GM18519 (cell line): ENCODE measurements at regions not wholly inside any gene's neighbourhood (a gene's known extent, or its start where the extent isn't known, plus 50 kb on each side); places are given as distances from the start of the nearest gene placed in this dataset.
A peak's percentile ranks its signal among the peaks of the same experiment; 100 is the strongest.

ENCODE experiments used
- ATAC-seq: cut with Tn5 transposase; IDR thresholded peaks from one replicate; pipeline ENCODE4 v1.9.1; 2021; ENCODE audit warnings: mild to moderate bottlenecking, moderate library complexity; ENCODE audit not compliant: unreplicated experiment, low FRiP score

DNA sequence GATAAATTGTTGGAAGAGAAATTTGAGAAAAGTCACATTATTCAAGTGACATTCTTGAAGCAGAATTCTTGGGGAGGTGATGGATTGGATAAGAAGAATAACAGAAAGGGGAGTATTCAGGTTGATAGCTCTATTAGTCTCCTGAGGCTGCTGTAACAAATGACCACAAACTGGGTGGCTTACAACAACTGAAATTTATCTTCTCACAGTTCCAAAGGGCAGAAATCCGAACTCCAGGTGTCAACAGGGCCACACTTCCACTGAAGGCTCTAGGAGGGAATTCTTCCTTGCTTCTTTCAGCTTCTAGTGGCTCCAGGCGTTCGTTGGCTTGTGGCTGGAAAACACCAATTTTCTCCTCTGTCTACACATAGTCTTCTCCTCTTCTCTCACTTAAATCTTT is 99.8 kb downstream of the TES start:
- ATAC-seq: no peak

DNA sequence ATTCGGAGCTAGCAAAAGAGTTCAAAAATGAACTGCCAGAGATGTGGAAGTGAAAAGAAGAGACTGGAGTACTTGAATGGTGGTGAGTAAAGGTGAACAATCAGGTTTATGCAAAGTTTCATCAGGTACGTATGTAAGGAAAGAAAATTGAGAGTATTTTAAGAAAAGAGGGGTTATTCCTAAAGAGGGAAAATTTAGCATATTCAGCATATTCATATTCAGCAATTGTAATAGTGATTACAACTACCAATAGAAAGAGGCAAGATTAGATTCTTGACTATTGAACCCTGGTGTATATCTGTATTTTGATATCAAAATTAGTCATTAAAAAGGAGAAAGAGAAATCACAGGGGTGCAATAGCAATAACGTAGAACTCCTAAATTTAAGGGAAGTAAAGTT is 100.9 kb downstream of the TES start:
- ATAC-seq: no peak

DNA sequence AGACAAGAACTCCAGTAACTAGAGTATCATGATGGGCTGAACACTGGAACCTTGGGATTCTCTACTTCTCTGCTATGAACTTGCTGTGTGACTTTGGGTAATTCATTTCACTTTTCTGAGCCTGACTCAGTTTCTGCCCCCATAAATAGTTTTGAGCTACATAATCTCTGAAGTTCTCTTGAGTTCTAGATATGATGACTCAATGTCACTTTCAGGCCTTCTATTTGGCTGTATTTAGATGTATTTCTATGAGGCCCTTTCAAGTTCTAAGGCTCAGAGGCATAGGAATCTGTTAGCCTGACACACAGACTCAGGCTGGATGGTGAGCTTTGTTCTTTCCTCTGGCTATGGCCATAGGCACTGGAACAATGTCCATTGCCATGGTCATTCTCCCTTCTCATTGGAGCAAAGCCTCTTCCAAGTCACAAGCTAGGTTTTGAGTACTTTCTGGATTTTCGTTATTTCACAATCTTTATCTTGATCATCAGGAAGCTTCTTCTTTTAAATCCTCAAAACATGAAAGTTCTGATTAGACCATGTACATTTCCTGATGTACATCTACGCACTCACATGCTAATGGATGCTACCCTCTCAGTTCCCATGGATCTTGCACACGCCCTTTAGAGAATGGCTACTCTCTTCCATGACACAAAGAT is 101.6 kb downstream of the TES start:
- no peak for ATAC-seq

DNA sequence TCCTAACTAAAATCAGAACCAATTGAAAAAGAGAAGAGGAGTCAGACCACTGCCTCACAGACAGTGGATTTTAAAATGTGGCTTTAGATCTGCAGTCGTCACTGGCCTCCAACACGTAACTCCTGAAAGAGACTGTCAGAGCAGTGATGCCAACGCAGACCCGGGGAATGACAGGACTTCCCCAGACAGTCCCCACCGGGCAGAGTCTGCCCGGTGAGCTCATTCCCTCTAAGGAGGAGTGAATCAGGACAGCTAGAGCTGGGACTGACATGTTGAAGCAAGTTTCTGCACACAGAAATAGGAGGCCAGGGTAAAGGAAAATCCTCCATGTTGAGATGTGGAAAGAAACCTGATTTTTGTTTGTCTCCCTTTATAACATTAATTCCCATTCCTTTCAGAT is 105.0 kb downstream of the TES start:
- ATAC-seq: no peak

DNA sequence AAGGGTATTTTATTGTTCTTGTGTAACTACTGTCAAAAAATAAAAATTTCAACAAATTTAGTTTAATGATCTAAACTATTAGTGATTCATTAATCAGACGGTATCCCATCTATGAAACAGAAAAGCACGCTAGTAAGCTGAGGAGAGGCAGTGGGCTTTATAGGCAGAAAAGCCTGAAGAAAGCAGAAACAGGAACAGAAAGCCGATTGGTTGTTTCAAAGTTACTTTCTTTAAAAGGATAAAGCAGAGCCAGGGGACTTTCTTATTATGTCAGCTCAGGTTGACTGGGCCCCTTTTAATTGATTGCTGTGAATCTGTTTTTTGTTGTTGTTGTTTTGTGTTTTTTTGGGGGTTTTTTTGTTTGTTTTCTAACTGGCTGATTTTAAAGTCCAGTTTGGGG is 105.5 kb downstream of the TES start:
- ATAC-seq: peak; percentile 33

DNA sequence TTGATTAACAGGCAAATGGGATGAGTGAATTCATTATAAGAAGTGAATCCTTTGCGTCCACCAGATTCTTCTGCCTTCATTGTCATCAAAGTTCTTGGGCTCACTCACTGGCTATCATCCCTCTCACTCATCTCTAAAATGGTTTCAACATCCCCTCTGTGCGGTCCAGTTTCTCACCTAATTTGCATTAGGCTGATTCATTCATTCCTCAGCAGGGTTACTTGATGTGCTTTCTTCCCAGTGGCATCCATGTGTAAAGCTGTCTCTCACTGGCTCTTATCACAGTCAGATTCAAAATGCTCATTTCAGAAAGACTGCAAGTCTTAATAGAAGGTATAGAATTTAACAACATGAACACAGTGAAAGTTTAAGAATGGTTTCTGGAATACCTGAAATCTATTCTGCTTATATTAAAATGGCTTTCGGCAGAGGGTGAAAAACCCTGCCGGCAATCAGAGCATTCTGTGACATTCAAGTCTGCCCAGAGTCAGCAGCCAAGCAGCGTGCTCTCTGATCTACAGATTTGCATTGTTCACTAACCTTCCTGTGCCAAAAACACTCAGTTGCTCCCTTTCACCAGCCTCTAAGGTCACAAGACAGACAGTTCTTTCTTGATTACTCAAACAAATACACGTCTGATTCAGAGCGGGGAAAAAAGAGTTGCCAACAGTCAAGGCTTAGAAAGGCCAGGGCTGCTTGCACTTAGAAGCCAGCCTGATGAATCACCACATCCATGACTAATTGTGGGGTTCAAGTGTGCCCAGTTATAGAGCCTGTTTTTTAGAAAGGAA is 106.7 kb downstream of the TES start:
- ATAC-seq: peak; percentile 84

DNA sequence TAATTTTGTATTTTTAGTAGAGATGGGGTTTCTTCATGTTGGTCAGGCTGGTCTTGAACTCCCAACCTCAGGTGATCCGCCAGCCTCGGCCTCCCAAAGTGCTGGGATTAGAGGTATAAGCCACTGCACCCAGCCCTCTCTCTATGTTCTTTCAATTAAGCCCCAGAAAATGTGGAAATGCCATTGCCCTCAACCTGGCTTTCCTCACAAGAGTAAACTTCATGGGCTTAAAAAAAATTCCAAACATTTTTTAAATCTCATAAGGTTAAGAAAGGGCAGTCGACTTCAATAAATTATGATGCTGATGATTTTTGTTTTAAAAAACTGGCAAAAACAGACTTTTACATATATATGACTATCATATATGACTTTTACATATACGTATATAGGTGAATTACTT is 107.6 kb downstream of the TES start:
- ATAC-seq: no peak

- no peak for ATAC-seq
Measured at GRCh38 chr7:116322541-116322940, 112.2 kb downstream of the TES start.

DNA sequence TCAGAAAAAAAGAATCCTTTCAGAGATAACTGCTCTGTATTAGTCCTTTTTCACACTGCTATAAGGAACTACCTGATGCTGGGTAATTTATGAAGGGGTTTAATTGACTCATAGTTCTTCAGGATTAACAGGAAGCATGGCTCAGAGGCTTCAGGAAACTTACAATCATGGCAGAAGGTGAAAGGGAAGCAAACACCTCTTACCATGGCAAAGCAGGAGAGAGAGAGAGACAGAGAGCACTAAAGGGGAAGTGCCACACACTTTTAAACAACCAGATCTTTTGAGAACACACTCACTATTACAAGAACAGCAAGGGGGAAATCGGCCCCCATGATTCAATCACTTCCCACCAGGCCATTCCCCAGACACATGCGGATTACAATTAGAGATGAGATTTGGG is 114.2 kb downstream of the TES start:
- no peak for ATAC-seq

- no peak for ATAC-seq
Measured at GRCh38 chr7:116325517-116325916, 115.2 kb downstream of the TES start.

- no peak for ATAC-seq
Measured at GRCh38 chr7:116327135-116327534, 116.8 kb downstream of the TES start.

DNA sequence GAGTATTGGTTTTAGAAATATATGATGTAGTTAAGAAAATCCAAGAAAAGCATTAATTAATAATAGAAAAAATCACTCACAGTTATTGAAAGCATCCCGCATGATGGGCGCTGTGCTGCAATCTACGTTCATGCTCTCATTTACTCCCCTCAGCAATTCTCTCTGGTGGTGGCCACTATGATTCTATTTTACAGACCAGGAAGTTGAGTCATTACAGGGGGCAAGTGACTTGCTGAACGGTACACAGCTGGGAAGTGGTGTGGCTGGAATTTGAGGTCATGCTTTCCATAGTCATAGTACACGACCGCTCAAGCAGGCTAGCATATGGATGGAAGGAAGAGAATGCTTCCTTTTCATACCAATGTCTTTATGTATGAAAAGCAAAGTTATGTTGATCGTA is 117.4 kb downstream of the TES start:
- no peak for ATAC-seq

DNA sequence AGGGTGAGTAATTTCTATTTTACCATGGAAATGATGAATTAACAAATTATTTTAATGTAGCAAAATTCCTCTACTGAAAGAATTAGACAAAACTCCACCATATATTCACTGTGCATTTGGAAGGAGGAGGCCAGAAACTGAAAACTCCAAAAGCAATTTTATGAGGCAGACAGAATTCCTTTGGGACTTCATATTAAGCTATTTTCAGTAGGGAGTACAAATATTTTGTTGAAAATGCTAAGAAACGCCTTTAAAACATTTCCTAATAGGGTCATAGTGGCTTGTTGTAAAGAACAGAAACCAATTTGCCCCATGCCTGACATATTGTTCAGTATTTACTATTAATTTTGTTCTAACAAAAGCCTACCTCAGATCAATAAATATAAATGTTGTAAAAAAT is 117.8 kb downstream of the TES start:
- ATAC-seq: no peak

DNA sequence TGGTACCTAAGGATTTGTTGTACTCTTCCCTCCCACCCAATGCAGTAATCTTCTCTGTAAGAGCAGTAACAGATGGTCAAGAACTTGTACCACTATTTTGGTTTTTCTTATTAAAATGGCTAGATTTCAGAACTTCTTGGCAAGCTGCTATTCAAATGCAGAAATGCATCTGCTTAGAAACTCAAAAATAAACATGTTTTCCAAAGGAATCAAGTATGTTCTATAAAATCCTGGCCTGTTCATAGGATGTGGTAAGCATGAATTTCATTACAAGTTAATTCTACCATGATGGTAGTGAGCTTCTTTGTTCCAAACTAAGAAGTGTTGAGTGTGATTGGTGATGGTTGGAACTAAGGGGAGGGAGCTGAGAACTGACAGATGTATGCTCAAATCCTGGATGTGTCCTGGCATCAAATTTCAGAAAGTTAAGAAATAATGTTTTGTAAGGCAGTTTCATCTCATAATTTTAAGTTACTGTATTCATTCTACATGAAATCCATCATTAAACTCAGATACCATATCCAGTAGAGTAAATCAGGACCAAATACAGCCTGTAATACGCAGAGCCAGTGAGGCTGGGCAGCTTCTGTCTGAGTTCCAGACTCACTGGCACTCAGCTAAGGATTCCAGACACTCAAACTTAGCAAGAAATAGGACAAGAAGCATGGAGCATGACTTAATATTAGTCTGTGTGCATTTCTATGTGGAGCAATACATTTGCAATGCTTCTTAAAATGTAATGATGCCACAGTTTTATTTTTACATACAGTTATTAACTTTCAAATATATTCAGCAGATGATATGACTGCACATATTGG is 119.6 kb downstream of the TES start:
- no peak for ATAC-seq

DNA sequence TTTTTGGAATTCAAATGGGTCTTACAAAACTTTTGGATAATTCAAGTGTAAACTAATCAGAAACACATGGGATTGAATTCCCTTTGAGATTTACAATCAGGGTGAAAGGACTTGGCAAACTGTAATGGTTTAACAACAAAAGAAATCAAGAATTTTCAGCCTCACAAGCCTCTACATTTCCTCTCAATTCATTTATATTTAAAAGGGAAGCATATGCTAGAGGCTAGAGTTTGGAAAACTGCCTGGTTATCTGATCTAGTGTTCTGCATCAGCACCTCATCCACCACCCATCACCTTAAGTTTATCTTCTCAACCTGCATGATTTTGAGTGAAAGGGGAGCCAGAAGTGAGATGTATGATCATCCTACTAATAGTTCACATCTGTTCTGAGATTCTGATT is 120.7 kb downstream of the TES start:
- no peak for ATAC-seq

DNA sequence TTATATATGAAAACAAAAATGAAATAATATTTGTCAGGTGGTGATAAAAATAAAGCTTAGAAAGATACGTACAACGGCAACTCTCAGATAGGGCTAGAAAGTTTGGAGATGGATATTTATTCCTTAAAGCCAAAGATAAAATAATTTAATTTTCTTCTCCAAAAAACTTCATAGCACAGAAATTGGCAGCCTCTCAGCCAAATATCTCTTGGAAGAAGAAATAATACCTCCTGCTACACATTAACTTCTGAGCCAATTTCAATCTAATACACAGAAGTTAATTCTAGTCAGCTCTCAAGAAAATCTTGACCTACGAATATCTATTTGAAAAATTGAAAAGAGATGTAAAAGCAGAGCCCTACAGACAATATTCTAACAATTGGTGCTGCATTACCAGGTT is 122.4 kb downstream of the TES start:
- no peak for ATAC-seq

- no peak for ATAC-seq
Measured at GRCh38 chr7:116334555-116334954, 124.2 kb downstream of the TES start.

DNA sequence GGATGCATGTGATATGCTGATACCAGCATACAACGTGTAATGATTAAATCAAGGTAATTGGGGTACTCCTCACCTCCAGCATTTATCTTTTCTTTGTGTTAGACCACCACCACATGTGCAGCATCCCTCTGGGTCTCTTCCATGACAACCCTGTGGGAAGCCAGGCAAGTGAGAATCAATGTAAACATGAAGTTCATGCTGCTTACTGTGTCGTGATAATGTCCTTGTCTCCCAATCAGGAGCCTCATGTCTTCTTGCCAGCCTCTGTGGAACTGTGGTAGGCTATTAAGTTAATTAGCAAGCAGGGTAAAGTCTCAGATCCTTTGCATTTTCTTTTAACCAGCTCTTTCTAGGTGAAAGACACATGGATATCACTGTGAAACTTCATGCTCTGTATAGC is 126.7 kb downstream of the TES start:
- no peak for ATAC-seq

DNA sequence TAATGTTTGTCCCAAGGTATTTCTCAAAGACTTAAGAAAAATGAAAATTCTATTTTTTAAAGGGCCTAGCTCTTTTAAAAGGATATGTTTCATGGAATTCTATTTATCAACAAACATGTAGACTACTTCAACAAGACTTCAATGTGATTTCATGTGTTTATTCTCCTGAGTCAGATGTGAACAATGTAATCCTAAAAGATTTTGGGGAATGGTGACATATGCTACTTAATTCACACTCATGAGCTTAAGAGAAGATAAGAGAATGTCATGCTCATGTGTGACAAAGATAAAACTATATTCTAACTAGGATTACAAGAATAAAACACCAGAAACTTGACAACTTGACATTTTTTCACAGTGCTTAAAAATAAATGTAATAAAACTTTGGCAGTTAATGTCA is 127.5 kb downstream of the TES start:
- ATAC-seq: no peak

- no peak for ATAC-seq
Measured at GRCh38 chr7:116339564-116339963, 129.2 kb downstream of the TES start.

- no peak for ATAC-seq
Measured at GRCh38 chr7:116340201-116340847, 130.0 kb downstream of the TES start.
